AG10803 (cell line): ENCODE measurements at regions not wholly inside any gene's neighbourhood (a gene's known extent, or its start where the extent isn't known, plus 50 kb on each side); places are given as distances from the start of the nearest gene placed in this dataset.

Experiments
- DNase-seq: peaks from one replicate; pipeline ENCODE4 v3.0.0; 2010; ENCODE audit warnings: low read depth
- H3K4me3 ChIP-seq: 2 replicates; pipeline ENCODE4 v1.5.1; 2011; ENCODE audit warnings: mild to moderate bottlenecking, low read length, control low read depth
- CTCF ChIP-seq: conservative IDR thresholded peaks from 2 replicates; pipeline ENCODE4 v1.5.1; 2011; ENCODE audit warnings: mild to moderate bottlenecking, low read length, control low read depth, inconsistent platforms

GRCh38 chr1:112188611-112189010 lies 199.1 kb upstream of the KCND3 start:
- TF ChIP-seq CTCF = no peak
- no peak for DNase-seq
- no peak overlapping the region for H3K4me3 ChIP-seq

- H3K4me3 ChIP-seq = no peak overlapping the region
- TF ChIP-seq CTCF = no peak
- no peak for DNase-seq
Measured at GRCh38 chr1:112196008-112196588, 199.9 kb upstream of the CTTNBP2NL start.

GRCh38 chr1:112196731-112197130 lies 199.3 kb upstream of the CTTNBP2NL start:
- no peak for DNase-seq
- no peak overlapping the region for H3K4me3 ChIP-seq
- no peak for TF ChIP-seq CTCF

GRCh38 chr1:112209493-112209892 lies 186.5 kb upstream of the CTTNBP2NL start:
- DNase-seq = no peak
- no peak overlapping the region for H3K4me3 ChIP-seq
- no peak for TF ChIP-seq CTCF

- H3K4me3 ChIP-seq = no peak overlapping the region
- no peak for TF ChIP-seq CTCF
- no peak for DNase-seq
Measured at GRCh38 chr1:112219267-112219666, 176.7 kb upstream of the CTTNBP2NL start.

GRCh38 chr1:112230232-112230631 lies 165.8 kb upstream of the CTTNBP2NL start:
- no peak for TF ChIP-seq CTCF
- H3K4me3 ChIP-seq = no peak overlapping the region
- DNase-seq = no peak

- H3K4me3 ChIP-seq = no peak overlapping the region
- no peak for TF ChIP-seq CTCF
- DNase-seq = no peak
Measured at GRCh38 chr1:112231331-112231730, 164.7 kb upstream of the CTTNBP2NL start.
